Hepatocyte (in vitro differentiated cells): ENCODE measurements at regions not wholly inside any gene's neighbourhood (a gene's known extent, or its start where the extent isn't known, plus 50 kb on each side); places are given as distances from the start of the nearest gene placed in this dataset.

Source experiments
- DNase-seq: peaks from one replicate; pipeline ENCODE4 v3.0.0-alpha.2; 2016; ENCODE audit warnings: low spot score
- H2AFZ ChIP-seq: fragments of 200-600 bp; sonication (generic); 2 replicates; pipeline ENCODE4 v1.6.0; 2016; ENCODE audit warnings: antibody characterized with exemption, mild to moderate bottlenecking
- H3K27ac ChIP-seq: fragments of 200-600 bp; sonication (generic); 2 replicates; pipeline ENCODE4 v1.5.1; 2016; ENCODE audit warnings: mild to moderate bottlenecking
- H3K27me3 ChIP-seq: fragments of 200-600 bp; sonication (generic); 2 replicates; pipeline ENCODE4 v1.6.1; 2016
- H3K36me3 ChIP-seq: fragments of 200-600 bp; sonication (generic); replicated peaks from 2 replicates; pipeline ENCODE4 v1.5.1; 2016; ENCODE audit warnings: low read depth; ENCODE audit not compliant: insufficient read depth
- H3K4me1 ChIP-seq: fragments of 200-600 bp; sonication (generic); 2 replicates; pipeline ENCODE4 v1.5.1; 2016; ENCODE audit warnings: mild to moderate bottlenecking, moderate library complexity; ENCODE audit not compliant: insufficient read depth
- H3K4me2 ChIP-seq: fragments of 200-600 bp; sonication (generic); 2 replicates; pipeline ENCODE4 v1.6.0; 2016
- H3K4me3 ChIP-seq: fragments of 200-600 bp; sonication (generic); 2 replicates; pipeline ENCODE4 v1.5.1; 2016; ENCODE audit warnings: mild to moderate bottlenecking
- H3K79me2 ChIP-seq: fragments of 200-600 bp; sonication (generic); 2 replicates; pipeline ENCODE4 v1.6.0; 2017; ENCODE audit warnings: mild to moderate bottlenecking
- H3K9me2 ChIP-seq: fragments of 200-600 bp; sonication (generic); replicated peaks from 2 replicates; pipeline ENCODE4 v1.6.0; 2017; ENCODE audit warnings: mild to moderate bottlenecking; ENCODE audit not compliant: insufficient read depth
- H3K9me3 ChIP-seq: fragments of 200-600 bp; sonication (generic); 2 replicates; pipeline ENCODE4 v1.5.1; 2016; ENCODE audit warnings: low read depth, mild to moderate bottlenecking
- H4K20me1 ChIP-seq: fragments of 200-600 bp; sonication (generic); 2 replicates; pipeline ENCODE4 v1.6.0; 2016; ENCODE audit warnings: mild to moderate bottlenecking; ENCODE audit not compliant: insufficient read depth, poor library complexity, severe bottlenecking
- CTCF ChIP-seq: fragments of 200-600 bp; sonication (generic); IDR thresholded peaks from 2 replicates; pipeline ENCODE4 v1.5.1; 2016; ENCODE audit warnings: antibody characterized with exemption, mild to moderate bottlenecking; ENCODE audit not compliant: poor library complexity
- EZH2 ChIP-seq: fragments of 200-600 bp; sonication (generic); IDR thresholded peaks from 2 replicates; pipeline ENCODE4 v1.6.1; 2016; ENCODE audit warnings: antibody characterized with exemption, mild to moderate bottlenecking, borderline replicate concordance
- EZH2phosphoT487 ChIP-seq: fragments of 200-600 bp; sonication (generic); IDR thresholded peaks from one replicate; pipeline ENCODE4 v1.6.1; 2018; ENCODE audit warnings: antibody characterized with exemption, mild to moderate bottlenecking, low read depth, moderate library complexity; ENCODE audit not compliant: unreplicated experiment, severe bottlenecking
- WGBS: methylation state at CpG from one replicate; pipeline ENCODE4 v1.1.6; 2016; ENCODE audit warnings: low lambda C conversion rate; ENCODE audit errors: missing lambda C conversion rate; 5-methylcytosine and 5-hydroxymethylcytosine counted together

GRCh38 chr3:174614036-174614435 is 245.1 kb upstream of the NAALADL2 start:
- Histone ChIP-seq H3K4me1 (no peaks in the 10 kb centered on the region), H3K9me2 (no peaks in the 10 kb centered on the region), H3K79me2 (no peaks in the 10 kb centered on the region), H3K4me3 (no peak overlapping the region), H3K27me3 (no peaks in the 10 kb centered on the region), H3K36me3 (no peaks in the 10 kb centered on the region), H3K4me2 (no peak overlapping the region), H4K20me1 (no peaks in the 10 kb centered on the region), H2AFZ (no peak overlapping the region), H3K27ac (no peak overlapping the region), H3K9me3 (no peaks in the 10 kb centered on the region)
- 88% methylated on average over 2 of the region's 2 CpGs for WGBS
- TF ChIP-seq EZH2phosphoT487 (no peak), EZH2 (no peak), CTCF (no peak)
- DNase-seq: peak; percentile 5

GRCh38 chr3:174618368-174619080 is 240.6 kb upstream of the NAALADL2 start:
- Histone ChIP-seq H4K20me1 (no peaks in the 10 kb centered on the region), H3K4me3 (no peak overlapping the region), H2AFZ (no peak overlapping the region), H3K79me2 (no peaks in the 10 kb centered on the region), H3K9me2 (no peaks in the 10 kb centered on the region), H3K36me3 (no peaks in the 10 kb centered on the region), H3K4me1 (no peaks in the 10 kb centered on the region), H3K27me3 (no peaks in the 10 kb centered on the region), H3K4me2 (no peak overlapping the region), H3K27ac (no peak overlapping the region), H3K9me3 (no peaks in the 10 kb centered on the region)
- no peak for DNase-seq
- no peak for TF ChIP-seq CTCF
- TF ChIP-seq EZH2phosphoT487: no peak
- TF ChIP-seq EZH2: no peak
- 77% methylated on average over 1 of the region's 1 CpG for WGBS

- Histone ChIP-seq H3K9me2 (no peaks in the 10 kb centered on the region), H3K27me3 (no peaks in the 10 kb centered on the region), H3K4me1 (no peaks in the 10 kb centered on the region), H4K20me1 (no peaks in the 10 kb centered on the region), H3K36me3 (no peaks in the 10 kb centered on the region), H3K4me3 (no peak overlapping the region), H3K79me2 (no peaks in the 10 kb centered on the region), H2AFZ (no peak overlapping the region), H3K27ac (no peak overlapping the region), H3K4me2 (no peak overlapping the region), H3K9me3 (no peaks in the 10 kb centered on the region)
- no peak for DNase-seq
- TF ChIP-seq EZH2 (no peak), CTCF (no peak), EZH2phosphoT487 (no peak)
Observed at GRCh38 chr3:174619239-174619638, 239.9 kb upstream of the NAALADL2 start.
